Right cardiac atrium (tissue), 5 donors: ENCODE measurements at regions not wholly inside any gene's neighbourhood (a gene's known extent, or its start where the extent isn't known, plus 50 kb on each side); places are given as distances from the start of the nearest gene placed in this dataset.
A peak's percentile ranks its signal among the peaks of the same experiment; 100 is the strongest.

Source experiments
- ATAC-seq, 2 donors: fragments of 200-7000 bp; cut with Tn5 transposase; one replicate each; pipeline versions ENCODE4 v1.8.0 to v1.9.1; 2020; ENCODE audit warnings: moderate library complexity in 2 of 2, mild to moderate bottlenecking in 1 of 2
- DNase-seq, 3 donors: peaks; one replicate each; pipeline ENCODE4 v3.0.0-alpha.2; 2020
- H3K27ac ChIP-seq: one replicate; pipeline ENCODE4 v1.5.1; 2013; ENCODE audit warnings: mild to moderate bottlenecking, low read length, control low read depth, moderate library complexity
- H3K27me3 ChIP-seq: one replicate; pipeline ENCODE4 v1.6.1; 2013; ENCODE audit not compliant: control insufficient read depth, insufficient read depth
- H3K4me1 ChIP-seq: one replicate; pipeline ENCODE4 v1.6.1; 2013; ENCODE audit warnings: low read length; ENCODE audit not compliant: control insufficient read depth, insufficient read depth
- H3K4me3 ChIP-seq: one replicate; pipeline ENCODE4 v1.5.1; 2013; ENCODE audit warnings: low read length, control low read depth
- H3K9me3 ChIP-seq: one replicate; pipeline ENCODE4 v1.6.1; 2013; ENCODE audit warnings: low read length; ENCODE audit not compliant: control insufficient read depth
- WGBS: extraction: QIAGEN DNeasy Blood & Tissue Kit; methylation state at CpG from one replicate; pipeline ENCODE4 v1.1.7; 2013; 5-methylcytosine and 5-hydroxymethylcytosine counted together
- intact Hi-C, 4 donors: fragments of 100-400 bp; cut with DNase I; formaldehyde crosslinking; loops; one replicate each; pipeline versions ENCODE4 v1.11.0 to v1.14.0; 2022 to 2023
- donor health status: healthy with polysubstance abuse.
- donor health status: DM: no; HTN: yes; CAD: no.
- donor health status: DM: no; HTN: no; CAD: no.
- donor health status: DM: no; HTN: yes; CAD: no; lungs with severe emphysema.
- donor health status: DM: yes; HTN: yes; CAD: no.

GRCh38 chr1:10904396-10905358 is 107.8 kb upstream of the TARDBP start:
- no peaks in the 10 kb centered on the region for H3K4me1 ChIP-seq
- DNase-seq (no peak), ATAC-seq (no peak)
- intact Hi-C loops = no loop called here
- no peak overlapping the region for H3K4me3 ChIP-seq
- no peaks in the 10 kb centered on the region for H3K9me3 ChIP-seq
- H3K27ac ChIP-seq = no peak overlapping the region
- H3K27me3 ChIP-seq = no peaks in the 10 kb centered on the region
- 64% methylated on average over 23 of the region's 23 CpGs for WGBS

GRCh38 chr1:10905841-10906655 is 106.4 kb upstream of the TARDBP start:
- H3K27ac ChIP-seq = no peak overlapping the region
- 59% methylated on average over 16 of the region's 16 CpGs for WGBS
- no peaks in the 10 kb centered on the region for H3K27me3 ChIP-seq
- DNase-seq (no peak), ATAC-seq (no peak)
- H3K4me3 ChIP-seq = no peak overlapping the region
- no peaks in the 10 kb centered on the region for H3K9me3 ChIP-seq
- no peaks in the 10 kb centered on the region for H3K4me1 ChIP-seq
- intact Hi-C loops = no loop called here

GRCh38 chr1:10906866-10907519 is 105.5 kb upstream of the TARDBP start:
- H3K4me3 ChIP-seq = no peak overlapping the region
- H3K4me1 ChIP-seq = no peaks in the 10 kb centered on the region
- no peak for DNase-seq
- 59% methylated on average over 14 of the region's 14 CpGs for WGBS
- H3K27me3 ChIP-seq = no peaks in the 10 kb centered on the region
- no peaks in the 10 kb centered on the region for H3K9me3 ChIP-seq
- intact Hi-C loops = no loop called here
- no peak for ATAC-seq
- no peak overlapping the region for H3K27ac ChIP-seq

- DNase-seq = no peak
- intact Hi-C loops = no loop called here
- H3K27me3 ChIP-seq = no peaks in the 10 kb centered on the region
Measured at GRCh38 chr1:10908266-10908665, 104.2 kb upstream of the TARDBP start.

GRCh38 chr1:10909697-10910680 is 102.5 kb upstream of the TARDBP start:
- Histone ChIP-seq H3K4me1 (no peaks in the 10 kb centered on the region), H3K27ac (no peak overlapping the region), H3K27me3 (no peaks in the 10 kb centered on the region), H3K9me3 (no peaks in the 10 kb centered on the region), H3K4me3 (no peak overlapping the region)
- 50% methylated on average over 22 of the region's 22 CpGs for WGBS
- ATAC-seq = peak; percentile 40 to 48
- intact Hi-C loops = no loop called here
- DNase-seq = peak in 2 of 3 donors; percentile 76 to 78

More at GRCh38 chr1:10908266-10908665, 104.2 kb upstream of the TARDBP start:
- no peaks in the 10 kb centered on the region for H3K9me3 ChIP-seq
- no peaks in the 10 kb centered on the region for H3K4me1 ChIP-seq
- 50% methylated on average over 6 of the region's 6 CpGs for WGBS
- H3K4me3 ChIP-seq = no peak overlapping the region
- ATAC-seq = no peak
- H3K27ac ChIP-seq = no peak overlapping the region

GRCh38 chr1:10910681-10911489 is 101.6 kb upstream of the TARDBP start:
- Histone ChIP-seq H3K27me3 (no peaks in the 10 kb centered on the region), H3K9me3 (no peaks in the 10 kb centered on the region), H3K4me3 (no peak overlapping the region), H3K4me1 (no peaks in the 10 kb centered on the region), H3K27ac (no peak overlapping the region)
- intact Hi-C loops = no loop called here
- ATAC-seq = no peak
- DNase-seq = no peak
- 75% methylated on average over 13 of the region's 13 CpGs for WGBS

- H3K27ac ChIP-seq = no peak overlapping the region
- 84% methylated on average over 11 of the region's 11 CpGs for WGBS
- intact Hi-C loops = no loop called here
- H3K27me3 ChIP-seq = no peaks in the 10 kb centered on the region
- no peaks in the 10 kb centered on the region for H3K9me3 ChIP-seq
- no peak for DNase-seq
- H3K4me1 ChIP-seq = no peaks in the 10 kb centered on the region
- H3K4me3 ChIP-seq = no peak overlapping the region
- no peak for ATAC-seq
Measured at GRCh38 chr1:10911490-10912166, 100.8 kb upstream of the TARDBP start.

GRCh38 chr1:10912441-10912840 is 100.0 kb upstream of the TARDBP start:
- 92% methylated on average over 17 of the region's 17 CpGs for WGBS
- Histone ChIP-seq H3K4me3 (no peak overlapping the region), H3K4me1 (no peaks in the 10 kb centered on the region), H3K27ac (no peak overlapping the region), H3K27me3 (no peaks in the 10 kb centered on the region), H3K9me3 (no peaks in the 10 kb centered on the region)
- intact Hi-C loops = no loop called here
- ATAC-seq (no peak), DNase-seq (no peak)

- no peaks in the 10 kb centered on the region for H3K4me1 ChIP-seq
- ATAC-seq (no peak), DNase-seq (no peak)
- H3K4me3 ChIP-seq = no peak overlapping the region
- H3K9me3 ChIP-seq = no peaks in the 10 kb centered on the region
- no peaks in the 10 kb centered on the region for H3K27me3 ChIP-seq
- H3K27ac ChIP-seq = no peak overlapping the region
- 87% methylated on average over 5 of the region's 5 CpGs for WGBS
- intact Hi-C loops = no loop called here
Measured at GRCh38 chr1:10914056-10914455, 98.4 kb upstream of the TARDBP start.
